Karpas-422 (cell line): ENCODE measurements at regions not wholly inside any gene's neighbourhood (a gene's known extent, or its start where the extent isn't known, plus 50 kb on each side); places are given as distances from the start of the nearest gene placed in this dataset. TPM values are rescaled to one million over a fixed set of nuclear protein-coding genes. Genes with fewer than 3 reads are reported as not detected.

ENCODE experiments used
- small RNA-seq: library from RNA; depleted of rRNA; stranded (forward); fragments of <200 nt; gene quantifications from one replicate; pipeline ENCODE3, GENCODE V24; 2014

Small RNA genes lying in the stretch of these regions (small RNA-seq; reads per million reads assigned to genes)
- gene RN7SL496P = not detected
- gene RNU6-719P = not detected
